ENCODE measurements at regions not wholly inside any gene's neighbourhood (a gene's known extent, or its start where the extent isn't known, plus 50 kb on each side); places are given as distances from the start of the nearest gene placed in this dataset.

GRCh38 chr20:11437090-11437489, 480.6 kb upstream of the BTBD3 start:
- TF ChIP-seq CTCF (IDR thresholded peaks at IDR 0.05) (no peak), POLR2A (IDR thresholded peaks at IDR 0.05) (no peak)
